ENCODE measurements at regions not wholly inside any gene's neighbourhood (a gene's known extent, or its start where the extent isn't known, plus 50 kb on each side); places are given as distances from the start of the nearest gene placed in this dataset.

DNA sequence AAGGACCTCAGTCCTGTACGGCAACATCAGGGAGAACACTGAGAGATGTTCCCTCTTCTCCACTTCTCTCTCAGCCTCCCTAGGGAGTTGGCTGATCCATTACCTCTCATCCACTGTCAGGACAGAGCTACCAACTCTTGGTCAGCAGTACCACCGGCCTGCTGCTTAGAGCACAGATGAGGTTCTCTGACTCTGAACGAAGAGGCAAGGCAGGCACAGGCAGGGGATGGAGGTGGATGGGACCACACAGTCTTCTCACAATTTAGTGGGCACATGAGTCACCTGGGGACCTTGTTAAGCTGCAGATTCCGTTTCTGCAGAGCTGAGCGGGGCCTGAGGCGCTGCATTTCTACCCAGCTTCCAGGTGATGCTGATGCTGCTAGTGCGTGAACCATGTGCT is 128.6 kb upstream of the CCL2 start:
- H3K9me3 ChIP-seq: no peaks in the 10 kb centered on the region
- 77 to 84% (median 81%) methylated on average over 7 of the region's 7 CpGs for WGBS, 3 donors
- no peak for DNase-seq
- H3K4me1 ChIP-seq (ENCODE audit: insufficient read depth): no peaks in the 10 kb centered on the region
- intact Hi-C loops (cut with DNase I): no loop called here
- TF ChIP-seq, protein P1, sequence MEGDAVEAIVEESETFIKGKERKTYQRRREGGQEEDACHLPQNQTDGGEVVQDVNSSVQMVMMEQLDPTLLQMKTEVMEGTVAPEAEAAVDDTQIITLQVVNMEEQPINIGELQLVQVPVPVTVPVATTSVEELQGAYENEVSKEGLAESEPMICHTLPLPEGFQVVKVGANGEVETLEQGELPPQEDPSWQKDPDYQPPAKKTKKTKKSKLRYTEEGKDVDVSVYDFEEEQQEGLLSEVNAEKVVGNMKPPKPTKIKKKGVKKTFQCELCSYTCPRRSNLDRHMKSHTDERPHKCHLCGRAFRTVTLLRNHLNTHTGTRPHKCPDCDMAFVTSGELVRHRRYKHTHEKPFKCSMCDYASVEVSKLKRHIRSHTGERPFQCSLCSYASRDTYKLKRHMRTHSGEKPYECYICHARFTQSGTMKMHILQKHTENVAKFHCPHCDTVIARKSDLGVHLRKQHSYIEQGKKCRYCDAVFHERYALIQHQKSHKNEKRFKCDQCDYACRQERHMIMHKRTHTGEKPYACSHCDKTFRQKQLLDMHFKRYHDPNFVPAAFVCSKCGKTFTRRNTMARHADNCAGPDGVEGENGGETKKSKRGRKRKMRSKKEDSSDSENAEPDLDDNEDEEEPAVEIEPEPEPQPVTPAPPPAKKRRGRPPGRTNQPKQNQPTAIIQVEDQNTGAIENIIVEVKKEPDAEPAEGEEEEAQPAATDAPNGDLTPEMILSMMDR (IDR thresholded peaks at IDR 0.05): no peak
- TF ChIP-seq EP300 (IDR thresholded peaks at IDR 0.05): no peak
- TF ChIP-seq POLR2A (IDR thresholded peaks at IDR 0.05): no peak
- no peak overlapping the region for H3K4me3 ChIP-seq
- no peak overlapping the region for H3K27ac ChIP-seq
- H3K27me3 ChIP-seq: no peaks in the 10 kb centered on the region
- no peaks in the 10 kb centered on the region for H3K36me3 ChIP-seq

DNA sequence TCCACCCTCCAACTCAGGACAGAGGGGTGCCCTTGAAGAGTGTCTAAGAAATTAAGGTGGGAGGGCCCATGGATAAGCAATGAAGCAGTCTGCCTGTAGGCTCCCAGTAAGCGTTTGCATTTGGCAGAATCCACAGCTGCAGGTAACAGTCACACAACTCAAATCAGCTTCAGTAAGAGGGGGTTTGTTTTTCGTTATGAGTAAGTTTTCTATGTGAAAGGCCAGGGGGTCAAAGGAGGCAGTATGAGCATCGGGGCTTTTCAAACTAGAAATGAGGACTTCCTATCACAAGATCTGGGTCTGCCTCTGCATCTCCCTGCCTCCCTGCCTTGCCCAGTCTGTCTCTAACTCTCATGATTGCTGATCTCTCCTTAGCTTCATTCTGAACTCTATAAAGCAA is 128.1 kb upstream of the CCL2 start:
- intact Hi-C loops (cut with DNase I): no loop called here
- no peak for DNase-seq
- 27 to 41% (median 28%) methylated on average over 3 of the region's 3 CpGs for WGBS, 3 donors
- Histone ChIP-seq H3K9me3 (no peaks in the 10 kb centered on the region), H3K36me3 (no peaks in the 10 kb centered on the region), H3K27ac (no peak overlapping the region), H3K4me1 (ENCODE audit: insufficient read depth) (no peaks in the 10 kb centered on the region), H3K27me3 (no peaks in the 10 kb centered on the region), H3K4me3 (no peak overlapping the region)
- TF ChIP-seq POLR2A (IDR thresholded peaks at IDR 0.05) (no peak), EP300 (IDR thresholded peaks at IDR 0.05) (no peak)
- TF ChIP-seq, protein P1 (IDR thresholded peaks at IDR 0.05): no peak

DNA sequence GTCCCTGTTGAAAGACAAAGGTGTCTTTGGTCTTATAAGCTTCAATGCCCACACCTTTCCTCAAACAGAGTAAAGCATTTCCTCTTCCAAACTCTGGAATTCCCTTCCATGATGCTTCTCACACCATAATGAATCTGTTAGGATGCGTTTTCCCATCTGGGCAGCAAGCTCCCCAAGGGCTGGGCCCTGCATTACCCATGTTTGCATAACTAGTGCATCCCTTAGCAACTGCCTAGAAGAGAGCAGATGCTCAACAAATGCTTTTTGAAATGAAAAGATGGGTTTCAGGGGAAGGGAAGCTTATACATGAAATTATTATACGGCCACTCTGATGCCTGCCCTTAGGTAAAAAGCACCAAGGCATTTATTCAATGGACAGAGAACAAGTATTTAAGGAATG is 124.5 kb upstream of the CCL2 start:
- no peak overlapping the region for H3K4me3 ChIP-seq
- no peaks in the 10 kb centered on the region for H3K36me3 ChIP-seq
- TF ChIP-seq EP300 (IDR thresholded peaks at IDR 0.05) (no peak), POLR2A (IDR thresholded peaks at IDR 0.05) (no peak)
- TF ChIP-seq, protein P1 (IDR thresholded peaks at IDR 0.05): no peak
- H3K27ac ChIP-seq: no peak overlapping the region
- no peaks in the 10 kb centered on the region for H3K9me3 ChIP-seq
- no peaks in the 10 kb centered on the region for H3K4me1 ChIP-seq (ENCODE audit: insufficient read depth)
- no peaks in the 10 kb centered on the region for H3K27me3 ChIP-seq
- no peak for DNase-seq
- intact Hi-C loops (cut with DNase I): no loop called here
- 44 to 59% (median 57%) methylated on average over 2 of the region's 2 CpGs for WGBS, 3 donors

DNA sequence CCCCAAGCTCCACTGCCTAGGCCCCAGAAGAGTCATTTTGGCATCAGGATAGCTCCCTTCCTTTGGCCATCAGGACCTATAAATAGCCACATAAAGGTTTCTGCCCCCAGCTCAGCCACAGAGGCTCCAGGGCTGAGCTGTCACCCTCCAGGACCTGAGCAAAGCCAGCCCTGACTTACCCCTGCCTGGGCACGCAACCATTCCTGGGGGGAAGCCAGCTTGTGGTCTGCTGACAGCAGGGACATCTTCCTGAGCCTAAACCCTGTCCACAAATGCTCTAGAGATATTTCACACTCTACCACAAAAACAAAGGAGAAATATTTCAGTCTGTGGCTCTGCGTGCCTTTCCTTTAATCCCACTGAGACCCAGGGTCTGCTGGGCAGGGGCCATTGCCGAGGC is 123.7 kb upstream of the CCL2 start:
- 58 to 84% (median 62%) methylated on average over 3 of the region's 3 CpGs for WGBS, 3 donors
- H3K27me3 ChIP-seq: no peaks in the 10 kb centered on the region
- DNase-seq: no peak
- TF ChIP-seq, protein P1 (IDR thresholded peaks at IDR 0.05): no peak
- TF ChIP-seq POLR2A (IDR thresholded peaks at IDR 0.05): no peak
- TF ChIP-seq EP300 (IDR thresholded peaks at IDR 0.05): no peak
- intact Hi-C loops (cut with DNase I): no loop called here
- H3K4me1 ChIP-seq (ENCODE audit: insufficient read depth): no peaks in the 10 kb centered on the region
- no peak overlapping the region for H3K4me3 ChIP-seq
- H3K27ac ChIP-seq: no peak overlapping the region
- H3K36me3 ChIP-seq: no peaks in the 10 kb centered on the region
- no peaks in the 10 kb centered on the region for H3K9me3 ChIP-seq

DNA sequence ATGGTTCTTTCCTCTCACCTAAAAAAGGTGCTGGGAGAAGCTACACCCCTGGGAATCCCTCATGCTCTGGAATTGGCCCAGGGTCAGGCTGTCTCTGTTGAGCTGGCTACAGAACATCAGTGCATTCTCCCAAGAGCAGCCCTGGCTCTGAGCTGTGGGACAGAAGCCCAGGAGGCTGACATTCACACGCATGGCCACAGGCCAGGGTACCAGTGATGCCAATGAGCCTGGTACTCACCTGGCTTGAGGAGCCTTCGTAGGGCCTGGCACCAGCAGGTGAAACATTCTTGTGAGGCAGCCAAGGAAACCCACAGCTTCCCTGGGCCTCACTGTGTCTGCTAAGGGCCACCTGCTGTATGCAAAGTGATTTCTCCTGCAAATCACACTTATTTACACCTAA is 121.7 kb upstream of the CCL2 start:
- WGBS, 3 donors: 38 to 64% (median 60%) methylated on average over 2 of the region's 2 CpGs
- intact Hi-C loops (cut with DNase I): no loop called here
- no peaks in the 10 kb centered on the region for H3K27me3 ChIP-seq

More for the DNA sequence above, 121.7 kb upstream of the CCL2 start:
- H3K9me3 ChIP-seq: no peaks in the 10 kb centered on the region
- H3K36me3 ChIP-seq: no peaks in the 10 kb centered on the region
- TF ChIP-seq POLR2A (IDR thresholded peaks at IDR 0.05) (no peak), EP300 (IDR thresholded peaks at IDR 0.05) (no peak)
- TF ChIP-seq, protein P1 (IDR thresholded peaks at IDR 0.05): no peak
- DNase-seq: no peak
- H3K4me1 ChIP-seq (ENCODE audit: insufficient read depth): no peaks in the 10 kb centered on the region
- H3K27ac ChIP-seq: no peak overlapping the region
- no peak overlapping the region for H3K4me3 ChIP-seq
